K562 (cell line): ENCODE measurements at regions not wholly inside any gene's neighbourhood (a gene's known extent, or its start where the extent isn't known, plus 50 kb on each side); places are given as distances from the start of the nearest gene placed in this dataset.

ENCODE experiments used
- ATAC-seq: fragments of 200-7000 bp; cut with Tn5 transposase; 3 replicates; pipeline ENCODE4 v1.9.1; 2020; ENCODE audit warnings: moderate library complexity
- BruUV-seq: library from RNA; stranded (reverse); fragments of 400-500 nt; replicated peaks from 2 replicates; lab custom pipeline; 2021; lab: Mats Ljungman, UMichigan
- CTCF ChIA-PET: fragments of 300-600 bp; formaldehyde crosslinking; extraction: SDS; loops from one replicate; lab custom pipeline; 2021; ENCODE audit warnings: low intra/inter-chr PET ratio; lab: Yijun Ruan, JAX
- POLR2A ChIA-PET: fragments of 300-600, 350-650 bp; sonication (Branson Sonifier 250); formaldehyde crosslinking; extraction: SDS; loops from one replicate; lab custom pipeline; 2021; ENCODE audit warnings: antibody characterized with exemption, inconsistent platforms; lab: Yijun Ruan, JAX
- DNase-seq, 4 experiments: peaks; one replicate each; pipeline versions ENCODE4 v3.0.0 to v3.0.0-alpha.2; 2011 to 2018; ENCODE audit warnings: low spot score in 3 of 4, mixed read lengths in 3 of 4; ENCODE audit errors: extremely low read depth in 1 of 4
- FAIRE-seq: peaks from 2 replicates; lab custom pipeline; 2011; peaks lifted over from hg19 to GRCh38; lab: Jason Lieb, UNC
- H2AFZ ChIP-seq: 2 replicates; pipeline ENCODE4 v1.6.0; 2011; ENCODE audit warnings: low read depth, low read length, control low read depth, inconsistent platforms
- H3K27ac ChIP-seq: fragments of 200-600 bp; 3 replicates; pipeline ENCODE4 v1.8.0; 2011; ENCODE audit warnings: low read depth, mild to moderate bottlenecking, control low read depth, inconsistent platforms, low read length, moderate library complexity, mixed read lengths; ENCODE audit errors: extremely low read depth
- H3K27me3 ChIP-seq, 2 experiments: fragments of 300-600 bp in 1 of 2; 2 replicates in 1 of 2; 3 replicates in 1 of 2; pipeline versions ENCODE4 v1.6.0 to v1.8.0; 2011; ENCODE audit warnings: inconsistent platforms in 2 of 2, low read length in 2 of 2, mild to moderate bottlenecking in 1 of 2, mixed read lengths in 1 of 2, moderate library complexity in 1 of 2; ENCODE audit not compliant: control insufficient read depth in 2 of 2, insufficient read depth in 2 of 2
- H3K36me3 ChIP-seq: fragments of 300-600 bp; 3 replicates; pipeline ENCODE4 v1.8.0; 2011; ENCODE audit warnings: mild to moderate bottlenecking, low read length, inconsistent platforms; ENCODE audit not compliant: control insufficient read depth, insufficient read depth
- H3K4me1 ChIP-seq, 2 experiments: fragments of 200-600 bp in 1 of 2; replicated peaks in 1 of 2; 2 replicates in 1 of 2; 3 replicates in 1 of 2; pipeline versions ENCODE4 v1.5.1 to v1.8.0; 2011; ENCODE audit warnings: inconsistent platforms in 2 of 2, low read length in 2 of 2, mild to moderate bottlenecking in 1 of 2, mixed read lengths in 1 of 2, moderate library complexity in 1 of 2; ENCODE audit not compliant: control insufficient read depth in 2 of 2, insufficient read depth in 2 of 2
- H3K4me2 ChIP-seq: 2 replicates; pipeline ENCODE4 v1.6.1; 2011; ENCODE audit warnings: low read length, control low read depth, inconsistent platforms, mixed read lengths; ENCODE audit not compliant: insufficient read depth
- H3K4me3 ChIP-seq: fragments of 200-600 bp; sonication (generic), shearing (Covaris generic); 2 replicates; pipeline ENCODE4 v1.5.1; 2016; ENCODE audit warnings: control low read depth, inconsistent platforms
- H3K79me2 ChIP-seq: fragments of 200-600 bp; 3 replicates; pipeline ENCODE4 v1.8.0; 2011; ENCODE audit warnings: low read length, inconsistent platforms; ENCODE audit not compliant: control insufficient read depth, insufficient read depth
- H3K9ac ChIP-seq, 2 experiments: 2 replicates each; pipeline versions ENCODE4 v1.6.0 to v1.6.1; 2011; ENCODE audit warnings: low read depth in 2 of 2, low read length in 2 of 2, control low read depth in 1 of 2, inconsistent platforms in 1 of 2, mild to moderate bottlenecking in 1 of 2, mixed read lengths in 1 of 2; ENCODE audit not compliant: insufficient read depth in 1 of 2
- H3K9me1 ChIP-seq: one replicate; pipeline ENCODE4 v1.6.0; 2011; ENCODE audit warnings: inconsistent platforms, mild to moderate bottlenecking, low read length, moderate library complexity; ENCODE audit not compliant: control insufficient read depth, insufficient read depth
- H3K9me3 ChIP-seq: replicated peaks from 2 replicates; pipeline ENCODE4 v1.5.1; 2011; ENCODE audit warnings: low read depth, low read length, inconsistent platforms; ENCODE audit not compliant: control insufficient read depth, insufficient read depth
- H4K20me1 ChIP-seq: replicated peaks from 2 replicates; pipeline ENCODE4 v1.6.1; 2011; ENCODE audit warnings: low read length, inconsistent platforms, mixed read lengths; ENCODE audit not compliant: control insufficient read depth, insufficient read depth
- GTF3C2 ChIP-seq: IDR thresholded peaks from 3 replicates; pipeline ENCODE4 v1.6.1; 2011; ENCODE audit warnings: borderline replicate concordance, mild to moderate bottlenecking, moderate library complexity; ENCODE audit not compliant: insufficient read length; ENCODE audit errors: extremely low read depth
- HMG20A ChIP-seq: fragments of 450-650 bp; formaldehyde crosslinking; conservative IDR thresholded peaks from 2 replicates; pipeline ENCODE4 v1.4.0; 2020; ENCODE audit warnings: mild to moderate bottlenecking, mixed read lengths
- HMGXB4 ChIP-seq: sonication (generic); formaldehyde crosslinking; IDR thresholded peaks from 2 replicates; pipeline ENCODE4 v1.8.1; 2023; ENCODE audit warnings: mild to moderate bottlenecking, missing genetic modification reagents
- JUN ChIP-seq, 2 experiments: sonication (generic) in 1 of 2; formaldehyde crosslinking in 1 of 2; IDR thresholded peaks; 2 replicates each; pipeline versions ENCODE4 v1.6.1 to v1.8.0; 2012 to 2022; ENCODE audit warnings: borderline replicate concordance in 2 of 2, mild to moderate bottlenecking in 2 of 2, improper control_type of control experiment in 1 of 2, low read depth in 1 of 2, low read length in 1 of 2, missing genetic modification reagents in 1 of 2
- KLF1 ChIP-seq: fragments of 450-650 bp; IDR thresholded peaks from 2 replicates; pipeline ENCODE4 v1.6.1; 2016; ENCODE audit warnings: missing genetic modification characterization, missing compliant biosample characterization
- MEIS2 ChIP-seq: fragments of 450-650 bp; IDR thresholded peaks from 2 replicates; pipeline ENCODE4 v1.6.1; 2014; ENCODE audit warnings: mild to moderate bottlenecking; ENCODE audit not compliant: partially characterized antibody
- NR2F6 ChIP-seq: fragments of 450-650 bp; formaldehyde crosslinking; IDR thresholded peaks from 2 replicates; pipeline ENCODE4 v1.4.0; 2020; ENCODE audit warnings: mild to moderate bottlenecking
- PTTG1 ChIP-seq: fragments of 450-650 bp; IDR thresholded peaks from 2 replicates; pipeline ENCODE4 v1.6.1; 2016; ENCODE audit warnings: low read depth, mild to moderate bottlenecking, missing genetic modification characterization, missing compliant biosample characterization
- SMAD3 ChIP-seq: fragments of 450-650 bp; formaldehyde crosslinking; conservative IDR thresholded peaks from 2 replicates; pipeline ENCODE4 v1.4.0; 2020; ENCODE audit warnings: mild to moderate bottlenecking
- SNAPC5 ChIP-seq: fragments of 250-450 bp; sonication (Bioruptor Pico); IDR thresholded peaks from 2 replicates; pipeline ENCODE4 v1.8.0; 2021; ENCODE audit warnings: moderate library complexity, mild to moderate bottlenecking, inconsistent platforms
- SREBF2 ChIP-seq: sonication (generic); formaldehyde crosslinking; IDR thresholded peaks from 2 replicates; pipeline ENCODE4 v1.4.0; 2020; ENCODE audit warnings: mild to moderate bottlenecking, missing genetic modification reagents
- ZBTB34 ChIP-seq: fragments of 250-450 bp; sonication (Bioruptor Pico); IDR thresholded peaks from 2 replicates; pipeline ENCODE4 v1.8.0; 2021; ENCODE audit warnings: mild to moderate bottlenecking, moderate library complexity
- WGBS: fragments of 100-300 bp; shearing (Covaris generic); methylation state at CpG from one replicate; pipeline ENCODE4 v1.1.6; 2016; ENCODE audit warnings: low coverage, mixed read lengths; ENCODE audit not compliant: insufficient coverage; ENCODE audit errors: missing lambda C conversion rate; 5-methylcytosine and 5-hydroxymethylcytosine counted together
- in situ Hi-C: fragments of 300-500 bp; cut with MboI; formaldehyde crosslinking; loops from 4 replicates; pipeline ENCODE4 v1.15.0; 2018; ENCODE audit warnings: inconsistent platforms, mixed read lengths
- intact Hi-C: fragments of 100-400 bp; cut with micrococcal nuclease; formaldehyde crosslinking; loops from 2 replicates; pipeline ENCODE4 v1.14.2; 2022

GRCh38 chr14:87331991-87332390 is 661.0 kb downstream of the GALC start (continued):
- no peak for TF ChIP-seq GTF3C2

- Histone ChIP-seq H3K4me1 (no peaks in the 10 kb centered on the region), H2AFZ (no peak overlapping the region), H3K9me1 (no peaks in the 10 kb centered on the region), H3K9me3 (no peaks in the 10 kb centered on the region), H3K4me3 (no peak overlapping the region), H3K27ac (no peak overlapping the region), H3K79me2 (no peaks in the 10 kb centered on the region), H3K27me3 (no peaks in the 10 kb centered on the region), H3K9ac (no peak overlapping the region), H4K20me1 (no peaks in the 10 kb centered on the region), H3K36me3 (no peaks in the 10 kb centered on the region), H3K4me2 (no peak overlapping the region)
- no TSS peak for BruUV-seq
- 0% methylated on average over 2 of the region's 2 CpGs for WGBS
- in situ Hi-C loops (no loop called here), intact Hi-C loops (no loop called here)
- DNase-seq, result no peak
- ChIA-PET POLR2A (no interaction called here), CTCF (no interaction called here)
- ATAC-seq, result no peak
- no peak for FAIRE-seq
- TF ChIP-seq SREBF2 (CRISPR knock-in tag) (no peak), SNAPC5 (CRISPR knock-in tag) (no peak), ZBTB34 (CRISPR knock-in tag) (no peak), SMAD3 (no peak), PTTG1 (no peak), MEIS2 (no peak), JUN (IDR thresholded peaks at IDR 0.05; ENCODE audit: borderline replicate concordance, low read depth, low read length) (no peak), JUN (CRISPR knock-in tag; IDR thresholded peaks at IDR 0.05; ENCODE audit: borderline replicate concordance) (no peak), HMGXB4 (CRISPR knock-in tag) (no peak), KLF1 (no peak), NR2F6 (CRISPR knock-in tag) (no peak), HMG20A (CRISPR knock-in tag) (no peak)
Observed at GRCh38 chr14:87325741-87326140, 667.2 kb downstream of the GALC start.
